ENCODE measurements at regions not wholly inside any gene's neighbourhood (a gene's known extent, or its start where the extent isn't known, plus 50 kb on each side); places are given as distances from the start of the nearest gene placed in this dataset.
A peak's percentile ranks its signal among the peaks of the same experiment; 100 is the strongest.

DNA sequence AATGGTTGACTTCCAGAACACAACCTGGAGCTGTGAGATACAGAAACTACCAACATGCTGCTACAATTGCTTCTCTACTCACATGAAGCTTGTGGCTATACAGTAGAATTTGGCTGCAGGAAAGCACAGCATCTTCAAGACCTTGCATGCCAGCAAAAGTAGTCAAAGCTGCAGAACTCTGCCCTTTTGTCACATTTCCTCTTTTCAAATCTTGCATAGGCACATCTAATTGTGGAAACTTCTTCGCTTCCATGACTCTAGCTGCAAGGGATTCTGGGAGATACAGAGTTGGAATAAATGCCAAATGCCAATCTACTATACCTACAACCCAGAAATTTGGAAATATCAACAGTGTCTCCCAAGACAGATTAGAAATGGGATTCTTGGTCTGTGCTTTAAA lies 462.2 kb downstream of the FOXO1 start:
- Histone ChIP-seq H3K27ac (ENCODE audit: low read depth, low read length) (peak overlapping the region; percentile 8), H3K9me3 (ENCODE audit: control insufficient read depth in 2 of 3, low read length in 3 of 3) (peaks cover 0 to 8% (median 0%) of the 10 kb centered on the region in 3 experiments), H3K4me3 (ENCODE audit: low read length) (no peak overlapping the region), H3K4me1 (ENCODE audit: control insufficient read depth in 2 of 2, insufficient read depth in 2 of 2, low read length in 2 of 2) (peaks cover 44 to 65% of the 10 kb centered on the region in 2 donors), H3K27me3 (ENCODE audit: control insufficient read depth in 2 of 2, insufficient read depth in 2 of 2, low read length in 2 of 2) (no peaks in the 10 kb centered on the region), H3K36me3 (ENCODE audit: control insufficient read depth in 2 of 3, insufficient read depth in 3 of 3, low read length in 3 of 3) (no peaks in the 10 kb centered on the region)
- Mint-ChIP-seq H3K36me3 (peaks cover 3 to 43% (median 3%) of the 10 kb centered on the region in 5 donors), H3K4me1 (peaks cover 49 to 96% (median 79%) of the 10 kb centered on the region in 7 donors), H3K9me3 (peaks cover 0 to 23% (median 5%) of the 10 kb centered on the region in 11 donors), H3K27me3 (no peaks in the 10 kb centered on the region), H3K4me3 (peak overlapping the region in 3 of 10 donors; percentile 2 to 86 (median 27)), H3K27ac (peak overlapping the region in 8 of 9 donors; percentile 56 to 100 (median 98))
- ChIA-PET CTCF (interaction anchor here (0.5 to 1.7 kb wide), 8 partner anchors 9 to 1036 kb away, joined by 3 to 9 read pairs (median 4); no protein-coding TSS in a partner anchor), POLR2A (interaction anchor here (0.8 to 1.3 kb wide), 3 partner anchors 16 to 461 kb away, joined by 3 to 4 read pairs (median 3); no protein-coding TSS in a partner anchor)
- ATAC-seq: no peak
- no peak for DNase-seq
- intact Hi-C loops (cut with micrococcal nuclease): no loop called here

DNA sequence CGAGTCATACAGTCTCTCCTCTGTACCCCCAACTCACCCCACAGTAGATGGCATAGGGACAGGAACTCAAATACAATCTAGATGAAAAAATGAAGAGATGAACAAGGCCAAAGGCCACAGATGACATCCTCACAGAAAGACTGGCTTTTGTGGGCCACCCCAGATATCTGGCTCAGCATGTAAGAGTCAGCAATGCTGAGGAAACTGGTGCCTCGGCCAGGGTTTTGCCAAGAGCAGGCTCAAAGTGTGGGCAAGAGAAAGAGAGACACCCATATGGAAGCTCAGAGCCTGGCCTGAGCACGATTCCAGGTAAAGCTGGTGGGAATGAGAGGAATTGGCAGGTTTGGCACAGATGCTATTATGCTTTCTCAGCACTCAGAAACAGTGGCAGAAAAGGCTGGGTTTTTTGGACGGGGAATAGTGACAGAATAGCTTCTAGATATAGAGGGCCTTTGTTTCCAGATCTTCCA lies 460.6 kb downstream of the FOXO1 start:
- Histone ChIP-seq H3K9me3 (ENCODE audit: control insufficient read depth in 2 of 3, low read length in 3 of 3) (peaks cover 0 to 8% (median 0%) of the 10 kb centered on the region in 3 experiments), H3K36me3 (ENCODE audit: control insufficient read depth in 2 of 3, insufficient read depth in 3 of 3, low read length in 3 of 3) (no peaks in the 10 kb centered on the region), H3K4me1 (ENCODE audit: control insufficient read depth in 2 of 2, insufficient read depth in 2 of 2, low read length in 2 of 2) (peaks cover 44 to 70% of the 10 kb centered on the region in 2 donors), H3K27me3 (ENCODE audit: control insufficient read depth in 2 of 2, insufficient read depth in 2 of 2, low read length in 2 of 2) (no peaks in the 10 kb centered on the region), H3K4me3 (ENCODE audit: low read length) (no peak overlapping the region), H3K27ac (ENCODE audit: low read depth, low read length) (peak overlapping the region; percentile 73)
- peak overlapping the region in 9 of 10 donors; percentile 60 to 86 (median 74) for H3K4me3 Mint-ChIP-seq
- H3K4me1 Mint-ChIP-seq: peaks cover 39 to 88% (median 81%) of the 10 kb centered on the region in 7 donors
- H3K9me3 Mint-ChIP-seq: peaks cover 0 to 22% (median 5%) of the 10 kb centered on the region in 11 donors
- ChIA-PET POLR2A (interaction anchor here (0.6 to 3.8 kb wide), 13 partner anchors 15 to 459 kb away, joined by 3 to 27 read pairs (median 4); no protein-coding TSS in a partner anchor), CTCF (interaction anchor here (0.6 to 2.7 kb wide), 5 partner anchors 11 to 462 kb away, joined by 3 to 33 read pairs (median 4); no protein-coding TSS in a partner anchor)
- DNase-seq (no peak), ATAC-seq (no peak)
- H3K27ac Mint-ChIP-seq: peak overlapping the region; percentile 97 to 100 (median 99)
- intact Hi-C loops (cut with micrococcal nuclease): loop anchor here (1.0 to 2.0 kb wide), 7 partner anchors 7 to 460 kb away; partner anchors contain the start of gene FOXO1 (in 1 of the 2)
- H3K36me3 Mint-ChIP-seq: peaks cover 3 to 40% (median 3%) of the 10 kb centered on the region in 5 donors
- no peaks in the 10 kb centered on the region for H3K27me3 Mint-ChIP-seq

DNA sequence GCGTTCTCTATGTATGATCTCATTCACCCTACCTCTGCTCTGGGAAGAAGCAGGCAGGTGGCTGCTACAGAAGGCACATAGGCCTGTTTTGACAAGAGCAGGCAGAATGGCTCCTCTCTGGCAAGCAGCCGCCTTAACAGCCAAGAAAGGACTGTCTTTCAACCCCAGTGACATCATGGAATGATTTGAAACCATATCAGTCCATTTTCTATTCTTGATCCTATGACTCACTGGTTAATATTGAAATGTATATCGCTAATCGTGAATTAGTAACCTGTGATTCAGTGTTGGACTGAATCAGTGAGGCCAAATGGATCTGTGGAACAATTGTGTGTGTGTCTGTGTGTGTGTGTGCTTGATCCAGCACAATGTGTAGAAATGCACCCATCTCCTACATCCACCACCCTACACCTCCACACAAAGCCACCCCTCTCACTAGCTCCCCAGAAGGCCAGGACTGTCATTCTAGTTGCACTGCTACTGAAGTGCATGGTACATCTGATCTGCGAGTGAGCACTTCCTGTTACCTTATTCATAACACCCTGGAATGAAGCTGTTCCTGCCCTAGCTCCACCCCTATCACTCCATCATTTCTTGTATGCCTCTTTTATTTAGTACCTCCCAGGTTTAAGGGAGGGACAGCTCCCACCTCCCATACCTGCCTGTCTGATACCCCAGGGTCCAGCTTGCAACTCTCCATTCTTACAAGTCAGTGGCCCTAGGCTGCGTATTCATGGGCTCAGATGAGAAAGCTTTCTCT lies 460.0 kb downstream of the FOXO1 start:
- peak in 8 of 9 donors; percentile 14 to 82 (median 78) for DNase-seq
- POLR2A ChIA-PET: interaction anchor here (0.6 to 3.8 kb wide), 18 partner anchors 15 to 458 kb away, joined by 3 to 27 read pairs (median 4); no protein-coding TSS in a partner anchor
- Histone ChIP-seq H3K4me3 (ENCODE audit: low read length) (peak overlapping the region; percentile 19), H3K27me3 (ENCODE audit: control insufficient read depth in 2 of 2, insufficient read depth in 2 of 2, low read length in 2 of 2) (no peaks in the 10 kb centered on the region), H3K36me3 (ENCODE audit: control insufficient read depth in 2 of 3, insufficient read depth in 3 of 3, low read length in 3 of 3) (no peaks in the 10 kb centered on the region), H3K27ac (ENCODE audit: low read depth, low read length) (peak overlapping the region; percentile 73), H3K9me3 (ENCODE audit: control insufficient read depth in 2 of 3, low read length in 3 of 3) (peaks cover 0 to 8% (median 0%) of the 10 kb centered on the region in 3 experiments), H3K4me1 (ENCODE audit: control insufficient read depth in 2 of 2, insufficient read depth in 2 of 2, low read length in 2 of 2) (peaks cover 44 to 70% of the 10 kb centered on the region in 2 donors)
- Mint-ChIP-seq H3K36me3 (peaks cover 3 to 40% (median 4%) of the 10 kb centered on the region in 5 donors), H3K27me3 (no peaks in the 10 kb centered on the region), H3K9me3 (peaks cover 0 to 22% (median 5%) of the 10 kb centered on the region in 11 donors), H3K27ac (peak overlapping the region; percentile 97 to 100 (median 99)), H3K4me3 (peak overlapping the region; percentile 60 to 86 (median 80)), H3K4me1 (peaks cover 41 to 88% (median 84%) of the 10 kb centered on the region in 7 donors)
- intact Hi-C loops (cut with micrococcal nuclease): loop anchor here (1.0 to 2.0 kb wide), 6 partner anchors 10 to 460 kb away; partner anchors contain the start of gene FOXO1 (in 1 of the 2)
- CTCF ChIA-PET: interaction anchor here (0.7 to 2.7 kb wide), 8 partner anchors 11 to 476 kb away, joined by 3 to 33 read pairs (median 5); no protein-coding TSS in a partner anchor
- peak; percentile 92 for ATAC-seq

DNA sequence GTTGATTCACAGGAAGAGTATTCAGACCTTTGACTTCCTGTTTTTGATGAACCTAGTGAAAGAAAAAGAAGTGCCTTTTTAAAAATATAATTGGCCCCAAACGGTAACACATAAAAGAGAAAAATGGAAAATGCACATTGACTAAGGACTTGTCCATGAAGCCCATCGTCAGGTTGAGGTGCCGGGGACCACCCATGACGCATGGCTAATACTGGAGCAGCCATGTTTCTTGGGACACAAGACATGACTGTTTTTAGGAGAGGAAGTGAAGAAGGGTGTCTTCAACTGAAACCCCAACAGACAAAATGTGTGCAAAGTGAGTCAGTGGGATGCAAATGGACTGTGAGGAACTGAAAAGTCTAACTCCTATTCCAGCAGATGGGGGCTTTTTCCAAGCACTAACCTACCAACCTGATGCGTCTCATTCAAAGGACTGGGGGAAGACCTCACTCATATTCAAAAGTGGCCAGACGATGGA lies 459.4 kb downstream of the FOXO1 start:
- CTCF ChIA-PET: interaction anchor here (0.7 to 2.7 kb wide), 10 partner anchors 12 to 475 kb away, joined by 3 to 33 read pairs (median 4); no protein-coding TSS in a partner anchor
- Histone ChIP-seq H3K4me1 (ENCODE audit: control insufficient read depth in 2 of 2, insufficient read depth in 2 of 2, low read length in 2 of 2) (peaks cover 44 to 70% of the 10 kb centered on the region in 2 donors), H3K27ac (ENCODE audit: low read depth, low read length) (peak overlapping the region; percentile 73), H3K36me3 (ENCODE audit: control insufficient read depth in 2 of 3, insufficient read depth in 3 of 3, low read length in 3 of 3) (no peaks in the 10 kb centered on the region), H3K27me3 (ENCODE audit: control insufficient read depth in 2 of 2, insufficient read depth in 2 of 2, low read length in 2 of 2) (no peaks in the 10 kb centered on the region), H3K9me3 (ENCODE audit: control insufficient read depth in 2 of 3, low read length in 3 of 3) (peaks cover 0 to 8% (median 4%) of the 10 kb centered on the region in 3 experiments), H3K4me3 (ENCODE audit: low read length) (peak overlapping the region; percentile 19)
- intact Hi-C loops (cut with micrococcal nuclease): loop anchor here in 1 of 2 donors (1.0 to 2.0 kb wide), 2 partner anchors 16 to 138 kb away; no protein-coding TSS in a partner anchor
- Mint-ChIP-seq H3K27me3 (no peaks in the 10 kb centered on the region), H3K36me3 (peaks cover 4 to 43% (median 9%) of the 10 kb centered on the region in 5 donors), H3K9me3 (peaks cover 2 to 28% (median 8%) of the 10 kb centered on the region in 11 donors), H3K4me3 (peak overlapping the region; percentile 60 to 86 (median 80)), H3K27ac (peak overlapping the region; percentile 97 to 100 (median 99)), H3K4me1 (peaks cover 47 to 94% (median 90%) of the 10 kb centered on the region in 7 donors)
- peak; percentile 27 for ATAC-seq
- no peak for DNase-seq
- POLR2A ChIA-PET: interaction anchor here (0.6 to 3.8 kb wide), 15 partner anchors 14 to 457 kb away, joined by 3 to 27 read pairs (median 4); no protein-coding TSS in a partner anchor

DNA sequence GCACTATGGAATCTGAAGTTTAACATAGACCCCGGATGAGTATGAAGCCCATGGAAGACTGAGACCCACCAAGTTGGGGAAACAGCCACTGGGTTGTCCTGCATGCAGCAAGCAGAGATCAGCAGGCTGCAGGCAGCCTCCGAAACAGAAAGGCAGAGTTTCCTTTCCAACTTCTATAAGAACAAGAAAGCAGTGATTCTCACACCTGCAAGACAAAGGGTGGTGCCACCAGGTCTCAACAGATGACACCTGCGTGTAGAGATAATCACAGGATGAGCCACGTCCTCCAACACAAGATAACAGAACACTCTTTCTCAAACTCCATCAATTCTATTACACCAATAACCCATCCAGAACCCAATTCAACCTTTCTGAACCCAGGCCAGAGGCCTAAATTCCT lies 457.9 kb downstream of the FOXO1 start:
- H3K4me1 ChIP-seq (ENCODE audit: control insufficient read depth in 2 of 2, insufficient read depth in 2 of 2, low read length in 2 of 2): peaks cover 44 to 60% of the 10 kb centered on the region in 2 donors
- CTCF ChIA-PET: interaction anchor here (1.0 to 2.7 kb wide), 3 partner anchors 19 to 139 kb away, joined by 3 to 33 read pairs (median 9); no protein-coding TSS in a partner anchor

More for the DNA sequence above, 457.9 kb downstream of the FOXO1 start:
- no peaks in the 10 kb centered on the region for H3K36me3 ChIP-seq (ENCODE audit: control insufficient read depth in 2 of 3, insufficient read depth in 3 of 3, low read length in 3 of 3)
- ATAC-seq: no peak
- Mint-ChIP-seq H3K27me3 (no peaks in the 10 kb centered on the region), H3K27ac (peak overlapping the region; percentile 36 to 100 (median 98)), H3K4me3 (peak overlapping the region in 9 of 10 donors; percentile 12 to 86 (median 61)), H3K9me3 (peaks cover 2 to 26% (median 13%) of the 10 kb centered on the region in 11 donors), H3K4me1 (peaks cover 46 to 92% (median 89%) of the 10 kb centered on the region in 7 donors), H3K36me3 (peaks cover 9 to 40% (median 16%) of the 10 kb centered on the region in 5 donors)
- no peak overlapping the region for H3K4me3 ChIP-seq (ENCODE audit: low read length)
- no peaks in the 10 kb centered on the region for H3K27me3 ChIP-seq (ENCODE audit: control insufficient read depth in 2 of 2, insufficient read depth in 2 of 2, low read length in 2 of 2)
- POLR2A ChIA-PET: interaction anchor here (0.7 to 3.8 kb wide), 4 partner anchors 13 to 456 kb away, joined by 3 to 27 read pairs (median 12); no protein-coding TSS in a partner anchor
- peaks cover 0 to 8% (median 4%) of the 10 kb centered on the region in 3 experiments for H3K9me3 ChIP-seq (ENCODE audit: control insufficient read depth in 2 of 3, low read length in 3 of 3)
- DNase-seq: peak in 3 of 9 donors; percentile 34 to 45 (median 45)
- peak overlapping the region; percentile 73 for H3K27ac ChIP-seq (ENCODE audit: low read depth, low read length)
- intact Hi-C loops (cut with micrococcal nuclease): no loop called here

Measured in naive thymus-derived CD4-positive, alpha-beta T cell (primary cell).